OCI-LY1 (cell line): ENCODE measurements at regions not wholly inside any gene's neighbourhood (a gene's known extent, or its start where the extent isn't known, plus 50 kb on each side); places are given as distances from the start of the nearest gene placed in this dataset.

ENCODE experiments used
- CTCF ChIP-seq: fragments of 200-600 bp; sonication (generic), shearing (Covaris generic); IDR thresholded peaks from 2 replicates; pipeline ENCODE4 v1.5.1; 2017; ENCODE audit warnings: mild to moderate bottlenecking, antibody characterized with exemption, low read length, moderate library complexity, mixed read lengths
- EZH2 ChIP-seq: fragments of 200-600 bp; sonication (generic), shearing (Covaris generic); IDR thresholded peaks from 2 replicates; pipeline ENCODE4 v1.8.0; 2017; ENCODE audit warnings: borderline replicate concordance, mixed run types, mild to moderate bottlenecking, antibody characterized with exemption, low read length, moderate library complexity, mixed read lengths

- TF ChIP-seq CTCF = no peak
- no peak for TF ChIP-seq EZH2
Measured at GRCh38 chr13:57437587-57437986, 194.0 kb upstream of the PCDH17 start.
